ENCODE measurements at regions not wholly inside any gene's neighbourhood (a gene's known extent, or its start where the extent isn't known, plus 50 kb on each side); places are given as distances from the start of the nearest gene placed in this dataset.

- DNase-seq (ENCODE audit: low read depth) = no peak
Observed at GRCh38 chr12:97274386-97274785, 188.2 kb upstream of the RMST start.

- DNase-seq (ENCODE audit: low read depth) = no peak
Observed at GRCh38 chr12:97275256-97275655, 187.3 kb upstream of the RMST start.

DNA sequence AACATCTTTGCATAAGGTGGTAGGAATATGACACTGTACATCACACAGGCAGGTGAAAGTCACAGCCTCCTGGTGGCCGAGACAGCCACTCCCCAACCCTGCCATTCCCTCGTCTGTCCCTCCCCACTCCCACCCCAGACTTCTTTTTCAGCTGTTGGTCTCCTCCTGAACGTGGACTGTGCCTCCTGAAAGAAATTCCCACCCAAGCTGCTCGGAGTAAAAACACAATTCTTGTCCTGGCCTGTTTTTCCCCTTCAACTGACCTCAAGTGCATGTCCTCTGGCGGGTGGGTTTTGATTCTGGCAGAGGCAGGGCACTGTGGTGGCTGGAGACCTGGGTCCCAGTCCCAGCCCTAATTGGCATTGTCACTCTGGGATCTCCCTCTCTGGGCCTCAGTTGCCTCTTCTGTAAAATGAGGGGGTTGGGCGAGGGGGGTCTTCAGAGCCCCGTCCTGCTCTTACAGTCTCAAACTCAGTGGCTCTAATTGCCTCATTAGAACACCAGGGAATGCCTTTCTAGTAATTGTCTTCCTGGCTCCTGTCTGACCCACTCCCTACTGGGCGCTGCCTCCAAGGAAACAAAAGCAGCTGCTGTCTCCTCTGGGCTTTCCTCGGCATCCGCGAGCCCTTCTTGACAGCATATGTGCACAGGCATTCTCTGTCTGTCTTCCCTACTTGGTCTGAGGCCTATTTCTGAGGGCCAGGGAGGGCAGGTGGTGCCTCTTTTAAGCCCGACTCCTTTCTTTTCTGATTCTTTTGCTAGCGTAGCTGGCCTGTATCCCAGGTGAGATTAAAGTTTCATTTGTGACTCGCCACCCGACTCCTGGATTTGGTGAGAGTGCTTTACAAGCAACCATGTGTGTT, 186.6 kb upstream of the RMST start:
- no peak for DNase-seq (ENCODE audit: low read depth)

- no peak for DNase-seq (ENCODE audit: low read depth)
Observed at GRCh38 chr12:97276661-97277429, 185.8 kb upstream of the RMST start.

- DNase-seq (ENCODE audit: low read depth) = no peak
Observed at GRCh38 chr12:97283297-97283696, 179.3 kb upstream of the RMST start.

DNA sequence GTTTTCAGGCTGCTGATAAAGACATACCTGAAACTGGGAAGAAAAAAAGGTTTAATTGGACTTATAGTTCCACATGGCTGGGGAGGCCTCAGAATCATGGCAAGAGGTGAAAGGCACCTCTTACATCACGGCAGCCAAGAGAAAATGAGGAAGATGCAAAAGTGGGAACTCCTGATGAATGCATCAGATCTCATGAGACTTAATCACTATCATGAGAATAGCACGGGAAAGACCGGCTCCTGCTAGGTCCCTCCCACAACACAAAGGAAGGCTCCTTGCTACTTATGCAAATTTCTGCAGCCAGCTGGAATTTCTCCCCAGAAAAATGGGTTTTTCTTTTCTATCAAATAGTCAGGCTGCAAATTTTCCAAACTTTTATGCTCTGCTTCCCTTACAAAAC, 174.1 kb upstream of the RMST start:
- no peak for DNase-seq (ENCODE audit: low read depth)

DNA sequence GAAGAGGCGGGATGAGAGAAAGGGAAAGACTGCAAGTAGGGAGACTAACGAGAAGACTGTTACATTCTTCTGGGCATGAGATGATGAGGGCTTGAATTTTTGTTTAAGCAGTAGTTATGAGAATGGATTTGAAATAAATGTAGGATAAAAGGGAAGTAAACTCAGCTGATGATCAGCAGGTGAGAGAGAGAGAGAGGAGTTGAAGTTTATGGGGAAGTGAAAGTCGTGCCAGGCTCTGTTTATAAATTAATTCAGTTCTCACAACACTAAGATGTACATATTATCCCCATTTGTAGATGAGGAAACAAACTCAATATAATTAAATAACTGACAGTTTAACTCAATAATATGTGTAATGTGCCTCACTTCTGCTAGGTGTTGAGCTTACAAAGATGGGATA, 170.0 kb upstream of the RMST start:
- DNase-seq (ENCODE audit: low read depth) = no peak

- no peak for DNase-seq (ENCODE audit: low read depth)
Observed at GRCh38 chr12:97293541-97293940, 169.1 kb upstream of the RMST start.

DNA sequence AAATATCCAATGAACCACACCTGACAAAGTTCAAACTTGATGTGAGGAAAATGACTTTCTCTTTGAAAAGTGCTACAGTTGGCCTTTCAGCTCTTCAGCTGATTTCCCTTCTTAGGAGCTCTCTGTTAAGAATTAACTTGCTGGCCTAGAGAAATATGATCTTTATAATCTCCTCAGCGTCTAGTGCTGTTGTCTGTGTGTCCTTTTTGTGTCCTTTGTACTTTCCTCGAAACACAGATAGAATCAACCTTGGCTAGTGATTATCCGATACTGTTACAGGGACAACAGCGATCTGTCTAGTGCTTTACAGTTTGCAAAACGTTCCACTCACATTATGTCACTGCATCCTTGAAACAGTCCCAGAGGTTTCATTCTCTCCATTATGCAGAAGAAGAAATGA, 162.8 kb upstream of the RMST start:
- DNase-seq (ENCODE audit: low read depth) = no peak

DNA sequence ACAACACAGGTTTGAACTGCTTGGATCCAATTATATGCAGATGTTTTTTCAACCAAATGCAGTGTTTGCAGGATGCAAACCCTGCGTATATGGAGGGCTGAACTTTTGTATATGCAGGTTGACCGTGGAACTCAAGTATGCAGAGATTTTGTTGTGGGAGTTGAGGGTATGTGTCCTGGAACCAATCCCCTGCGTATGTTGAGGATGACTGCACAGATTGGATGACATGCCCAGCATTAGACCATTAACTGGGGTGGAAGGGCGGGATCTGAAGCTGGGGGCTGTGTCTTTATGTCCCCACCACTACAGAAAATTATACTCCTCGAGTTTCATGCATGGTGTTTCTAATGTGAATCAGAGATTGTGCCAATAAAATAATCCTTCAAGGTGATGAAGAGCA, 162.2 kb upstream of the RMST start:
- no peak for DNase-seq (ENCODE audit: low read depth)

GRCh38 chr12:97300891-97301290, 161.7 kb upstream of the RMST start:
- no peak for DNase-seq (ENCODE audit: low read depth)

GRCh38 chr12:97301576-97301975, 161.0 kb upstream of the RMST start:
- DNase-seq (ENCODE audit: low read depth) = no peak

GRCh38 chr12:97305651-97306050, 157.0 kb upstream of the RMST start:
- DNase-seq (ENCODE audit: low read depth) = no peak

DNA sequence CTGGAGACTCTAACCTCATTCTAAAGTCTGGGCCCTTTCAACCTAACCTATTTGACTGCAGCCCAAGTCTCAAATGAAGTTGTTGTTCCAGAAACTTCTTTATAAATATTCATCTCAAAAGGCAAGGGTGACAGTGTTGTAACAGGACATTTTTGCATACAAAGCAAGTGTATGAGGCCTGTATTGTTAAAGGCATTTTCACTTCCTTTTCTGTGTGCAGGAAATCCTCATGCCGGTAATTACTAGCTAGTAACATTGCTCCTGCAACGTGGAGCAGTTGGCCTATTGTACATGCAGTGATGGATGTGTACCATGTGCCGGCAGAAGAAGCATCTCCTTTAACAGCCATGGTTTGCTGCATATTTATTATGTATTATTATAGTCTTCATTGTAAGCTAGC, 156.5 kb upstream of the RMST start:
- DNase-seq (ENCODE audit: low read depth) = no peak

- DNase-seq (ENCODE audit: low read depth) = peak; percentile 29
Observed at GRCh38 chr12:97308576-97309198, 153.9 kb upstream of the RMST start.

DNA sequence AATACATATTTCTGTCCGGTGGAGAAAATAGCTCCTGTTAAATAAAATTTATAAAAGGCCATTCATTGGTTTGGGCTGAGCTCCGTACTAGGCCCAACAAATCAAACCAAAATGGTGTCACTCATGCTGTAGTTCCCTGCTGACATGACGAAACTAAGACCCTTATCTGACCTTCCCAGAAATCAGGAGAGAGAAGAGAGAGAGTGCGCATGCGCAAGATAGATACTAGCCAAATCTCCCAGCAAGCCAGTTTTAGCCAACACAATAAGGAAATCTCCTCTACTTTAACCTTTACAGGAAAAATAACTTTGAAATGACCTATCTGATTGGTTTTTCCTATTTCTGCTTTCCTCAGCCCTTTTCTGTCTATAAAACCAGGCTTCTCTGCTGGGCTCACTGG, 152.7 kb upstream of the RMST start:
- no peak for DNase-seq (ENCODE audit: low read depth)

DNA sequence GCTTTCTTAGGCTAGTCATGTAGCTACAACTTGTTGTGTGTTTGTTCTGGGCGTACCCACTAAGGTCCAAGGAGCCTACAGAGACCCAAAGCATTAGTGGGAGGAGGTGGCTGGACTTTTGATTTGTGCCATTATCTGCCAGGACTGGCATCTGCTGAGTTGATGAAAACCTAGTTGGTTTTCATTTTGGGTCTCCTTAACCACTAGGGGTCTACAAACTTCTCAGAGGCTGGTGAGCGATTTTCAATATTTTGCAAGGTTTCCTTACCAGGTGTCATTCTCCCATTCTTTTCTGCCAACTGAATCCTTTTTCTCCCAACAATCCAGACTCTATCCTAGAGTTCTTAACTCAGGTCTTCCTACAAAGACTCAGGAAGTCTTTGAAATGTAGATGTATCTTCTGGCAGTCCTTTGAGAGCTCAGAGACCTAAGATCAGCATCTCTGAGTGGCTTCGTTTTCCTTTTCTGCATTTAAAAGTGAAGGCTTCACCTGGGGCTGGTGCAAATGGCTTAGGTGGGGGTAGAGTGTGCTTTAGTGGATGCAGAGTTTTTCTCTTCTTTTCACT, 150.0 kb upstream of the RMST start:
- DNase-seq (ENCODE audit: low read depth) = no peak

- no peak for DNase-seq (ENCODE audit: low read depth)
Observed at GRCh38 chr12:97313471-97314190, 149.0 kb upstream of the RMST start.

DNA sequence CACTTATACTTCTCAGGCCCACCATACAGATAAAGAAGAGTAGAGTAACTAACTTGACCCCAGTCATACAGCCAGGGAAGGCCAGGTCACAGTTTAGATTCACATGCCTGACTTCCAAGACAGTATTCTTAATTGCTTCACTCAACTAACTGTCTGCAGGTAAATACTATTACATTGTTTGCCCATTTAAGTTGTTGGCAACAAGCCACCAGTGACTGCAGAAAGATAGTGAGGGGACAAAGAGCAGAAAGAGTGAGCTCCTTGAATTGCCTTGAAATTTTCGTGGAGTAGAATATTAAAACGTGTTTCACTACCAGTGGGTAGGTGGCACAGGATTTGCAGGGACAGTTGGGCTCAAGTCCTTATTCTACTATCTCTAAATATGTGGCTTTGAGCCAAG, 146.3 kb upstream of the RMST start:
- DNase-seq (ENCODE audit: low read depth) = no peak

DNA sequence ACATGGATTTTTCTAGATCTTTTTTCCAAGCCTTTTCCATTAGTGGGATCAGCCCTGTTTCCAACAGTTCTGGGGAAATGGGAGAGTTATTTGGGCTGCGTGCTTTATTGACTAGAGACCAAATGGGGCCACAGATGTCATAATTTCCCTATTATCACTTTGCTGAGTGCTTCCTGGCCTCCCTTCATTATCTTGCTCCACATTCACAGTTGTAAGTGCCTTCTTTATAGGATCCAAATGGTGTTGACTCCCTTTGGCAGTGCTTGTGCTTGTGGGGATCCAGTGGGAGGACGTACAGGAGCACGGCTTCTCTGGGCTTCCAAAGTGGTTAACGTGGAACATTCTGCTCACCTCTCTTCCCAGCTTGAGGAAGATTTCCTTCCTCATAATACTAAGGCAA, 141.0 kb upstream of the RMST start:
- no peak for DNase-seq (ENCODE audit: low read depth)

GRCh38 chr12:97322388-97322787, 140.2 kb upstream of the RMST start:
- no peak for DNase-seq (ENCODE audit: low read depth)

DNA sequence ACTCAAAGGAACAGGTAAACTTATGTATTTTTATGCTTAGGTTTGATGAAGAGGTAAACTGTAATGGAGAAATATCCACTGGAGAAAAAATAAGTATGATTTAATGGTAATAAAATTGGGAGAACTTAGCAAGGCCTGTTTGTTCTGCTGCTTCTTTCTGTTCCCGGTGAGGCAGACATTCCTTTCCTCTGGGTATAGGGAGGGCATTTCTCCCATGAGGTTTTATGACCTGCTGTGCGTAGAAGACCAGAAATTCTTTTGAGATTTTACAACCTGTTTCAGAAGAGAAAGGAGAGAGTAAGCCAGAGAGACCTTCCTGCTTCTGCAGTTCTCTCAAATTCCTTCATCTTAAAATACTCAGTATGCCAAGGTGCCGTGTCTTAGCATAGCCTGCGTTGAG, 139.4 kb upstream of the RMST start:
- no peak for DNase-seq (ENCODE audit: low read depth)
